ENCODE measurements at regions not wholly inside any gene's neighbourhood (a gene's known extent, or its start where the extent isn't known, plus 50 kb on each side); places are given as distances from the start of the nearest gene placed in this dataset.

GRCh38 chr16:86252596-86252995, 257.7 kb upstream of the FOXF1 start:
- Histone ChIP-seq H3K4me1 (no peaks in the 10 kb centered on the region), H3K27me3 (no peaks in the 10 kb centered on the region), H3K9me3 (no peaks in the 10 kb centered on the region), H3K4me3 (no peak overlapping the region), H3K27ac (no peak overlapping the region), H3K36me3 (no peaks in the 10 kb centered on the region)
- 30 to 44% methylated on average over 6 of the region's 6 CpGs for WGBS, 2 donors
- DNase-seq, result no peak
- intact Hi-C loops (cut with DNase I), result no loop called here
- TF ChIP-seq POLR2AphosphoS5 (IDR thresholded peaks at IDR 0.05) (no peak), CTCF (IDR thresholded peaks at IDR 0.05) (peak in 2 of 4 experiments; percentile 30 to 37)

- DNase-seq, result no peak
- Histone ChIP-seq H3K36me3 (no peaks in the 10 kb centered on the region), H3K27ac (no peak overlapping the region), H3K4me3 (no peak overlapping the region), H3K9me3 (no peaks in the 10 kb centered on the region), H3K27me3 (no peaks in the 10 kb centered on the region), H3K4me1 (peaks cover 0 to 16% (median 10%) of the 10 kb centered on the region in 4 donors)
- no peak for TF ChIP-seq POLR2A (IDR thresholded peaks at IDR 0.05)
- no peak for TF ChIP-seq POLR2AphosphoS5 (IDR thresholded peaks at IDR 0.05)
- TF ChIP-seq CTCF (IDR thresholded peaks at IDR 0.05), result no peak
- TF ChIP-seq EP300 (IDR thresholded peaks at IDR 0.05), result no peak
- intact Hi-C loops (cut with DNase I), result no loop called here
These were observed 254.4 kb upstream of the FOXF1 start for GRCh38 chr16:86255966-86256365.

GRCh38 chr16:86256995-86257394, 253.3 kb upstream of the FOXF1 start:
- no peaks in the 10 kb centered on the region for H3K9me3 ChIP-seq
- H3K27ac ChIP-seq, result no peak overlapping the region
- no peak for DNase-seq
- H3K36me3 ChIP-seq, result no peaks in the 10 kb centered on the region
- TF ChIP-seq POLR2A (IDR thresholded peaks at IDR 0.05) (no peak), POLR2AphosphoS5 (IDR thresholded peaks at IDR 0.05) (no peak), CTCF (IDR thresholded peaks at IDR 0.05) (no peak), EP300 (IDR thresholded peaks at IDR 0.05) (no peak)
- H3K4me3 ChIP-seq, result no peak overlapping the region
- H3K4me1 ChIP-seq, result peaks cover 0 to 16% (median 10%) of the 10 kb centered on the region in 4 donors
- 83 to 90% methylated on average over 3 of the region's 3 CpGs for WGBS, 2 donors
- intact Hi-C loops (cut with DNase I), result no loop called here
- no peaks in the 10 kb centered on the region for H3K27me3 ChIP-seq

GRCh38 chr16:86257546-86257945, 252.8 kb upstream of the FOXF1 start:
- WGBS, 2 donors, result 63 to 86% methylated on average over 5 of the region's 5 CpGs
- DNase-seq, result no peak
- Histone ChIP-seq H3K27me3 (no peaks in the 10 kb centered on the region), H3K4me3 (no peak overlapping the region), H3K27ac (no peak overlapping the region), H3K9me3 (no peaks in the 10 kb centered on the region), H3K36me3 (no peaks in the 10 kb centered on the region), H3K4me1 (peaks cover 0 to 16% (median 10%) of the 10 kb centered on the region in 4 donors)
- intact Hi-C loops (cut with DNase I), result no loop called here
- TF ChIP-seq POLR2A (IDR thresholded peaks at IDR 0.05) (no peak), CTCF (IDR thresholded peaks at IDR 0.05) (no peak), POLR2AphosphoS5 (IDR thresholded peaks at IDR 0.05) (no peak), EP300 (IDR thresholded peaks at IDR 0.05) (no peak)

GRCh38 chr16:86258713-86259112, 251.6 kb upstream of the FOXF1 start:
- no peak for DNase-seq
- 57 to 64% methylated on average over 3 of the region's 3 CpGs for WGBS, 2 donors

More at GRCh38 chr16:86258713-86259112, 251.6 kb upstream of the FOXF1 start:
- intact Hi-C loops (cut with DNase I), result no loop called here
- Histone ChIP-seq H3K27me3 (no peaks in the 10 kb centered on the region), H3K4me3 (no peak overlapping the region), H3K9me3 (no peaks in the 10 kb centered on the region), H3K4me1 (peaks cover 0 to 16% (median 10%) of the 10 kb centered on the region in 4 donors), H3K36me3 (no peaks in the 10 kb centered on the region), H3K27ac (peak overlapping the region; percentile 31 to 75 (median 60))
- TF ChIP-seq CTCF (IDR thresholded peaks at IDR 0.05), result no peak
- peak in 1 of 4 donors; percentile 24 for TF ChIP-seq POLR2AphosphoS5 (IDR thresholded peaks at IDR 0.05)
- TF ChIP-seq POLR2A (IDR thresholded peaks at IDR 0.05), result no peak
- TF ChIP-seq EP300 (IDR thresholded peaks at IDR 0.05), result no peak

Measured in sigmoid colon (tissue), 6 donors.